GM21360 (cell line): ENCODE measurements at regions not wholly inside any gene's neighbourhood (a gene's known extent, or its start where the extent isn't known, plus 50 kb on each side); places are given as distances from the start of the nearest gene placed in this dataset.
"Not testable (repeated sequence)": the region's sequence is repeated elsewhere in the genome, so short reads cannot be mapped to it uniquely, and the experiment has no call there.

Experiments used
- ATAC-seq: cut with Tn5 transposase; IDR thresholded peaks from one replicate; pipeline ENCODE4 v1.9.1; 2021; ENCODE audit warnings: mild to moderate bottlenecking, moderate library complexity; ENCODE audit not compliant: unreplicated experiment

GRCh38 chr6:6931071-6932025, 176.4 kb upstream of the RREB1 start:
- no peak for ATAC-seq

- ATAC-seq = no peak
These were observed 175.4 kb upstream of the RREB1 start for GRCh38 chr6:6932341-6932740.

- no peak for ATAC-seq
These were observed 174.8 kb upstream of the RREB1 start for GRCh38 chr6:6932968-6933367.

- no peak for ATAC-seq
These were observed 167.4 kb upstream of the RREB1 start for GRCh38 chr6:6940031-6941025.

GRCh38 chr6:6941201-6941600, 166.6 kb upstream of the RREB1 start:
- no peak for ATAC-seq

GRCh38 chr6:6942091-6942490, 165.7 kb upstream of the RREB1 start:
- no peak for ATAC-seq

- no peak for ATAC-seq
These were observed 164.9 kb upstream of the RREB1 start for GRCh38 chr6:6942831-6943230.

- ATAC-seq = no peak
These were observed 164.3 kb upstream of the RREB1 start for GRCh38 chr6:6943421-6943820.

GRCh38 chr6:6946206-6947155, 161.3 kb upstream of the RREB1 start:
- no peak for ATAC-seq

GRCh38 chr6:6950373-6951145, 157.2 kb upstream of the RREB1 start:
- no peak for ATAC-seq

GRCh38 chr6:6951355-6951754, 156.4 kb upstream of the RREB1 start:
- no peak for ATAC-seq

- ATAC-seq = no peak
These were observed 155.3 kb upstream of the RREB1 start for GRCh38 chr6:6952484-6952883.

- ATAC-seq = not testable (repeated sequence)
These were observed 154.8 kb upstream of the RREB1 start for GRCh38 chr6:6952927-6953326.

GRCh38 chr6:6960571-6961251, 147.1 kb upstream of the RREB1 start:
- ATAC-seq = no peak

- no peak for ATAC-seq
These were observed 145.7 kb upstream of the RREB1 start for GRCh38 chr6:6962086-6962485.

GRCh38 chr6:6962699-6963098, 145.1 kb upstream of the RREB1 start:
- ATAC-seq = no peak

- not testable (repeated sequence) for ATAC-seq
These were observed 144.4 kb upstream of the RREB1 start for GRCh38 chr6:6963390-6963789.

- ATAC-seq = no peak
These were observed 143.1 kb upstream of the RREB1 start for GRCh38 chr6:6964675-6965074.

- no peak for ATAC-seq
These were observed 141.6 kb upstream of the RREB1 start for GRCh38 chr6:6966127-6966526.
